Inflammatory macrophage treated with lipopolysaccharide for 1 hour (primary cell): ENCODE measurements at regions not wholly inside any gene's neighbourhood (a gene's known extent, or its start where the extent isn't known, plus 50 kb on each side); places are given as distances from the start of the nearest gene placed in this dataset.
A peak's percentile ranks its signal among the peaks of the same experiment; 100 is the strongest.

Experiments used
- DNase-seq, 2 donors: peaks; one replicate each; pipeline ENCODE4 v3.0.0-alpha.2; 2020 to 2022

DNA sequence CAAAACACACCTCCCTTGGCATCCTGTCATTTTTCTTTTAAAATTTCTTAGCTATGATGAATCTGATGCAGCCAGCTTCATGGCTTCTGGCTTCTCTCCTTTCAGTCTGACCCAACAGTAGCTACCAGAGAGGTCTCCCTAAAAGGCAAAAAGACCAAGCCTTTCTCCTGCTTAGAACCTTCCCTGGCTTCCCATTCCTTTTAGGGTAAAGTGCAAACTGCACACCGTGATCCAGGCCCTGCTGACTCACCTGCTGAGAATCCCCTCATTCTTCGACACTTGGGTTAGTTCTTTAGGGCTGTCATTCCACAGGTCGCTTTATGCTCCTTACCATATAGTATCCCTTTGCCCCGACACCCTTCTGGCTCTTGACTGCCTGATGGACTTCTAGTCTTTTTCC lies 362.4 kb downstream of the MIAT start:
- no peak for DNase-seq

DNA sequence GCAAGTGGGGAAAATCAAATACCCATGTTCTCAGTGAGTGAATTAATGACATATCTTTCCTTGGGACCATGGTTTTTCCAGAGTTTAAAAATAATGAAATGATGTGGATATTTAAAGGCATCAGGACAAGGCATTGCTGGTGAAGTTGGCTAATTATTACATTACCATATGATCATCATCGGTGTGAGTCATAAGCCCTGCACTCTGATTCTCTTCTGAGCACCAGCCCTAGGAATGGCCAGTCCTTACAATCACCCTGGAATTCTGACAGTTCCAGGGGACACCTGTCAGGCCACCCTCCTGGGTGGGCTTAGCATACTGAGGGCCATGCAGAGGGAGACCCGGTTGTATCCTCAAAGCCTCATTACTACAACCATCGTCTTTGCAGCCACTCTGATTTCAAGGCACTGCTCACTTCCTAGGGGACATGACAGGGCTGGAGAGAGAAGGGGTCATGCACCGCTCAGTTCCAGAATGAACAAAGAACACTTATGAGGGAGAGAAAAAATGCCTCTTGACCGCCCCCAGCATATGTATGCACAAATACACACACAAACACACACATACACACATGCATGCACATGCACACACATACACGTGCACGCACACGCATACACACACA lies 365.0 kb downstream of the MIAT start:
- no peak for DNase-seq

DNA sequence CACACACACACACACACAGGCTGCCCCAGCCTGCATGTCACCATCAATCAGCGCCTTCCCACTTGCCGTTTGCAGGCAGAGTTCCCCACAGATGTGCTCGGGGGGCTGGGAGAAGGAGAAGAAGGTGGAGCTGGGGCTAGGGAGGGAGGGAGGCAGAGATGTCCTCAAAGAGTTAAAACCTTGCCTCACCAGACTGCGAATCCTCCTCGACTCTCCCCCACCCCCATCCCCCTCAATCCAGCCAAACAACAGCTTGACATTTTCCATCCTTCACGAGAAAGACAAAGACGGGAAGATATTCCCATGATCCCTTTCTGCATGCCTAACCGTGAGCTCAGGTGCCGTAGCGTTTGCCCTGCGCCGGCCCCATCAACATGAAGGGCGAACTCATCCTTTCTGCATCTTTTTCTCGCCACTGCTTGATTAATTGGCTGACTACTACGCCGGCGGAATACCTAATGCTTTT lies 365.5 kb downstream of the MIAT start:
- DNase-seq: no peak

DNA sequence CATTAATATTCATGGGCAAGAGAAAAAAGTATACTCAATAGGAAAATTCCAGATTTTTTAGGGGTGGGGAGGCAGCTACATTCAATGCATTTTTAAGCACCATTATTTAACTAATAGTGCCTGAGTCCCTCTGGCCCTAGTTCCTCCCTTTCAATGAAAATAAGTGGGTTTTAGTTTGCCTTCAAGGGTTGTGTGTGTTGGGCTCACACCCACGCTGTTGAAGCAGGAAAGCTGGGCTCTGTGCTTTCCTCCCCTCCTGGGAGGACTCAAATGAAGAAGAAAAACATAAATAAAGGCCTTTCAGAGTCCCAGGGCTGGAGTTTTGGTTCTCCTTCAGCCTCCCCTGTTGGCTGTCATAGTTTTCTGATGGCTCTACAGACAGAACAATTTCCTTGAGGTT lies 366.2 kb downstream of the MIAT start:
- no peak for DNase-seq

DNA sequence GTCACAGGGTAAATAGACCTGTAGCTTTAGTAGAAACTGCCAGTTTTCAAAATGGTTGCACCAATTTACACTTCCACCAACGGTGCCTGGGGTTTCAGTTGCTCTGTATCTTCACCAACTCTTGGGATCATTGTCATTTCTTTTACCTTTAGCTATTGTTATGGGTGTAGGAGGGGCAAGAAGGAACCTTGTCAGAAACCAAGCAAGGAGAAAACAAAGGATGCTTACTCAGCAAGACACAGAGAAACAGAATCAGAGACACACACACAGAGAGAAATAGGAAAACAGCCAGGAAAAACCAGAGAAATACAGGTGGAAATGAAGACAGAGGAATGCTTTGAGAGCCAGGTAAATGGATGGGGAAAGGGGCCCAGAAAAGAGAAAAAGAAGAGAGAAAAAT lies 367.6 kb downstream of the MIAT start:
- no peak for DNase-seq

DNA sequence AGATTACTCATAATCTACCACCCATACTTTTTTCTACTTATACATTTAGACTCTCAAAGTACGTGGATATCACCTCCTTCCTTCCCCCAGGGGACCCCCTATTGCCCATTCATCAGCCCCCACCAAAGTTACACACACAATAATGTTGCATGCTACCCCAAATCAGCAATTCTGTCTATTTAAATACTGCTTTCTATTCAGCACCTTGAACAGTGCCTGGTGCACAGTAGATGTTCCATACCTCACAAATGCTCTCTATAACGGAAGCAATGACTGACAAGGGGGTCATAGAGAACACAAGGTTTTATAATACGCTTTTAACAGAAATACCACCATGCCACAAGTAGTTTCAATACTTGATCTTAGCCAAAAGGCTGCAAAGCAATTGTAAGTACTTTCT lies 370.7 kb downstream of the MIAT start:
- no peak for DNase-seq

DNA sequence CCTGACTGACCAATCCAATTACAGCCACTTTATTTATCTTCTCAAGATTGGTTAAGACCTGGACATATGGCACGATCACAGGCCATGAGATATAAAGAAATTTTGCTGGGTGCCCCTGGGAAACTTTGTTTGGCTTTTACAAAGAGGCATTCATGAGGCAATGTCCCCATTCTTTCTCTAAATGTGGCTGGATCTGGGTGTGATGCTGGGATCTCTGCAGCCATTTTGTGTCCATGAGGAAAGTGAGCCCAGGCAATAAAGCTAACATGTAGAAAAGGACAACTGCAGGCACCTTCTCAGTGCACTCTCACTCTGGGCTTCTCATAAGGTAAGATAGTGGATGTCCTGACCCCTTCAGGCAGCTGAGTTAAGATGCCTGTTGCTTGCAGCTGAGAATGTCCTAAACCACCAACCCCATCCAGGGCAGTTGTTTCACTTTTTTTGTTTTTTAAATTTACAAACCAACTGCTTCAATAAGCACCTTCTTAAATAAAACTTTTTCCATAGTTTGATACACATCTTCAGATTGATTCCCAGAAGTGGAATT lies 372.3 kb downstream of the MIAT start:
- DNase-seq: no peak

DNA sequence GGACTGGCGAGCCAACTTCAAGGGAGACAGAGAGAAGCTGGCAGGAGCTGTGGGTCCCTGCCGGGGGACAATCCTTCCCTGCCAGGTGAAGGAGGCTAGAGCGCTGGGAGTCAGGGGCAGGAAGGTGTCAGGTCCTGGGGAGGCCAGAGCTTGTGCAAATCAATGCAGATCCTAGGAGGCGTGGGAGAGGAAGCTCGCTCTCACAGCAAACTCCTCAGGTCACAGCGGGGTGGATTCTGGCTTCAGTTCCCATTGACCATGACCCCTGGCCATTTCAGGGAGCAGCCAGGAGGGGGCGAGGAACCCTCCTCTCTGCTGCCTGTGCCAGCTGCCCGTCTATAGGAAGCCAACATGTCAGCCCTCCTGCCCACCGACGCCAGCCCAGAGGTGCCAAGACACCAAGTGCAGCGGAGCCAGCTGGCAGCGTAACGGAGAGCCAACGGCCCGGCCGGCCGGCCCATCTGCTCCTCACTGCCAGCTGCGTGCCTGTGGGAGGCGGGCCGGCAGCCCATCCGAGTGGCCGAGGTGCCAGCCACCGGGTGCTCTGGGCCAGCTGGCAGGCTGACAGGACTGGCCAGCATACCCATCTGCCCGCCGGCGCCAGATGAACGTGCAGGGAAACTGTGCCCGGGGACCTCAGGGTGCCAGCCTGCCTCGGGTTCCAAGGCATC lies 374.8 kb downstream of the MIAT start:
- DNase-seq: no peak

DNA sequence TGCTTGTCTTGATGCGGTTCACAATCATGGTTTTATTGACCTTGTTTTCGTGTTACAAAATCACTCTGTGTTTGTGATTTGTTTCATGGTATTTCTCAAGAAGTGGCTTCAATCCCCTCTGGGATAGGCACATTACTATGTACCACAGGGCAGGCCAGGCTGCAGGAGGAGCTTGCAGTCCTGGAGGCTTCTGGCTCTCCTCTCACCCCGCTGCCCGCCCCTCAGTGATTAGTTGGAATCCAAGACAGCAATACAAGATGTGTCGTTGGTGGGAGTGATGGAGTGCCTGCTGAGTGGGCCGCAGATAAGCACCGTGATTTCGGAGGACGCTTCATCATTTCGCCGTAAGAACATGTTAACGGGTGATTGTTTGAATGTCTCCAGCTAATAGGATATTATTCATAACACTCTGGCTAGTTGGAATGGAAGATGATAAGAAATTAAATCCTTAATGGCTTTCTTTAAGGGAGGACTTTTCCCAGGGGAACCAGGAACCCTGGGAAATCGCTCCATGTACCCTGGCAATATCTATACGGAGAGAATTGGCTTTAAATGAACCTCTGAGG lies 384.4 kb downstream of the MIAT start:
- DNase-seq: no peak

DNA sequence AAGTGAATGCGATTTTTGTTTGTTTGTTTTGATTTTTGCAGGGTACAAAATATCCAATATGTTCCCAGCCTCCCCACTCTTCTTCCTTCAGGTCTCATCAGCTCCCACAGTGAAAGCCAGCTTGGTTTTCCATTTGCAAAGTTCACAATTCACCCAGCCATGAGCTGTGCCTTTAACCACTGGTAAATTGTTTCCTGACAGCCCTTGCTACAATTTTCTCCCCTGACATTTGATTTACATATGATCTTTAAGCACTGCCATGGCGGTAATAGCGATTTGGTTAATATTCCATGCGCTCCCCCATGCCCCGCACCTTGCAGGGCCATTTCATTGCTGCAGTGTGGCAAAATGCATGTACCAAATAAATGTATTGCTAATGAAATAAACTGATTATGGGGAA lies 385.9 kb downstream of the MIAT start:
- DNase-seq: no peak

DNA sequence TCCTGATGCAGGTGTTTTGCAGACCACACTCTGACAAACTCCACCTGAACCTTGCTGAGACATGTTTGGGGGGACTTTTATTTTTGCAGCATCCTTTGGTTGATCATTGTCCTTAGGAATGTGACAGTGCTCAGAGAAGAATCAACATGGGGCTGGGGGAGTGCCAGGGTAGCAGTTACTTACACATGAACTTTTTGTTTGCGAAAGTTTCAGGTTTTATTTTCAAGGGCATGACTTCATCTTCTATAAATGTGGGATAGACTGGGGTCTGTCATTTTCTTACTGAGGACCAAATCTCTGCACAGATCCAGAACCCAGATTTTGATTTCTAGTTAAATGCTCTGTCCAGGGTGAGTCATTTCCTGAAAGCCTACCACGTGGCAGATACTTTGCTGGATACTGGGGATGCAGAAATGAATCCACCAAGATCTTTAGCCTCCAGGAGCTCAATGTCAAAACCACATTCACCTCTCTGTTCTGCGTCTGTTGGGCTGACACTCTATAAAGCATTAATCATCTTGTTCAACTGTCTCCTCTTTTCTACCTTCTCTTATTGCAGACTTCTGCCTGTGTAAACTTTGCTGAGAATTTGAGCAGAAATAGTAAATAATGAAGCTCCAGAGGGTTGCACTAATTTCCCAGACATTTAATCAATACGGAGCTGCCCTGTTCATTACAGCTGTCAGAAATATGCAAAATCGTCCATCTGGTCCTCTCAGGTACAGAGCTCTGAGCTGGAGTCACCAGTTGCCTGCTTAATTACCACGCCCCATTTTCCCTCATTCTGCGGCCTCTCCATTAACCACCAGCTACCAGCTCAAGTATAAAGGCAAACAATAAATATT lies 387.9 kb downstream of the MIAT start:
- DNase-seq: no peak

DNA sequence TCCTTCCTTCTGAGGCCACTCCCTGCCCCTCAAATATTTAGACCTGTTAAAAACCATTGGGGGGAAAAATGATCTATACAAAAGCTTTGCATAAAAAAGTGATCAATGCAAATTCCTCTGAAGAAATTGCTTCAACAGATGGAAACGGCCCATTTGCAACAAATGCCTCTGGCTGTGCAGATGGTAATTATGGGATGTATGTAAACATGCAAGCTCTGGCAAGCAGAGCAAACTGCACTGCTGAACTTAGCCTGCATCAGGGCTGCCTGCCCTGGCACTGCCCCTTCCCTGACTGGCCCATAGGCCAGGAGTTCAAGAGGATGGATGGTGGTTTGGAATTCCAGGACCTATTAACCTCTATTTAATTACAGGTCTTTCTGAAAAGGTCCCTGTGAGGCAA lies 388.7 kb downstream of the MIAT start:
- no peak for DNase-seq

DNA sequence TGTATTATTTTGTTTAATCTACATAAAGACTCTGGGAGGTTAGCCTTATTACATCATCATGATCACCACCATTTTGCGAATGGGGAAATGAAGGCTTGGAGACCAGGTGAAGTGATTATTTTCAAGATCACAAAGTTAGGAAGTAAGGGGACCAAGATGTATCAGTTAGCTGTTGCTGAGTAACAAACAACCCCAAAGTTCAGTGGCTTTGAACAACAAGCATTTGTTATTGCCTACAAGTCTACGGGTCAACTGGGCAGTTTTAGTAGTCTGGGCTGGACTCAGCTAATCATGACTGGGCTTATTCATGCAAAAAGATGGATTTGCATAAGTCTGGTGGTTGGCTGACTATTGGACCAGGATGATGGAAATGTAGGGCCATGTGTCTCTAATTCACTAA lies 389.2 kb downstream of the MIAT start:
- no peak for DNase-seq

DNA sequence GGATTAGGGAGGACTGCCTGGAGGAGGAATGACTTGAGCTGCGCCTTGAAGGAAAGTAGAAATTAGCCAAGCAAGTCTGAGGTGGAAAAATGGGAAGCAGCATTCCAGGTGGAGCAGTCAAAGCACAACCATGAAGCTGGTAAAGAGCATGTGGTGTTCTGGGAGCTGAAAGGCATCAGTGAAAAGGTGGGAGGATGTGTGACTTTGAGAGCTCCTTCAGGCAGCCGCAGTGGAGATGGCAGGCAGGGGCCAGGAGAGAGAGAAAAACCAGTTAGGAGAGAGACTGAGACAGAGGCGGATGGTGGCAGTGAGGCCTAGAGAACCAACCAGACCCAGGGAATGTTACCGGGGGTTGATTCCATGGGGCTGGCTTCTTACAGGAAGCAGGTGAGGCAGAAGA lies 393.4 kb downstream of the MIAT start:
- no peak for DNase-seq

DNA sequence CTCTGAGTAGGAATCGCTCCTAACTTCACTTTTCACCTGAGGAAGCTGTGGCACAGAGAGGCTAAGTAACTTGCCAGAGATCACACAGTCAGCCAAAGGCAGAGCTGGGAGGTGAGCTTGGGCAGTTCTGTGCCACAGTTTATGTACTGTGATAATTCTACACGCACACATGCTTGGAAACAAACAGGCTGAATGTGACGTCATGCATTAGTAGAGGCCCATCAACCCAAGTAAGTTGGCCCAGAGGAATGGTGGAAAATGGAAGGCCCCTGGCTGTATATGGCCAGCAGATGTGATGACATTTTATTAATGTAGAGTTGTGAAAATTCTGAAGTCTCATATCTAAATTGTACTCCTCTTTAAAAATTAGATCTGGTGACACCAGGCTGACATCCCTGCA lies 394.0 kb downstream of the MIAT start:
- DNase-seq: no peak

DNA sequence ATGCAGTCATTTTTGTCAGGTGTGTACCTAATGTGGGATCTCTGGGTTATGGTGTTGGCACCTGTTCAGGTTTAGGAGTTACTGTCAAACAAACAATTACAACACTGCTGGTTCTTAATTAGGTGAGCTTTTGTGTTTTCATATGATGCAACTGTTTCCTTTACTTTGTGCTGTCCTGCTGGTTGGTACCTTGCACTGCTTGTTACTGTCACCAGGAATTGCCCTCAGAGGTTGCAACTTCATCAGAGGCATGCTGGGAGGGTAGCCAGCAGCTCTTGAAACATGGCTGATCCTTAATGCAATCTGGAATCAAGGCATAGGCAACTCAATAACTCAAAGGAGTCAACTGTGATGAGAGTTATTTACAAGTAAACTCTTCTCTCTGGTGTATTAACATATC lies 400.3 kb downstream of the MIAT start:
- DNase-seq: no peak

DNA sequence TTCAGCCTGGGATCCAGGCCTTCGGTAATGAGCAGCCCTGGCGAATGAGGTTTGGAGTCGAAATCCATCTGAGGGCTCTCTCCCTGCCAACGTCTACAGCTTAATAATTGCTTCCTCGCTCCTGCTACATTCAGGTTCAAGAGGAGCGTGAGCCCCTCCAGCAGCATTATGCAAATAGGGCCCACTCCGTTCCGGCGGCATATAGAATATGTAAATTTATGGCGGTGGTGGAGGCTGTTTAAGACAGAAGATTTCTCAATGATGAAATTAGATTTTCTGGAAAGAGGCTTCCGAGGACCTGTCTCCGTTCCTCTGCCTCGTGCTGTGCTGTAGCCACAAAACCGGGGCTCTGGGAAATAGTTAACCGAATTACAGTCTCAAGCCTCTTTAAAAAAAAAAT lies 402.8 kb downstream of the MIAT start:
- no peak for DNase-seq

DNA sequence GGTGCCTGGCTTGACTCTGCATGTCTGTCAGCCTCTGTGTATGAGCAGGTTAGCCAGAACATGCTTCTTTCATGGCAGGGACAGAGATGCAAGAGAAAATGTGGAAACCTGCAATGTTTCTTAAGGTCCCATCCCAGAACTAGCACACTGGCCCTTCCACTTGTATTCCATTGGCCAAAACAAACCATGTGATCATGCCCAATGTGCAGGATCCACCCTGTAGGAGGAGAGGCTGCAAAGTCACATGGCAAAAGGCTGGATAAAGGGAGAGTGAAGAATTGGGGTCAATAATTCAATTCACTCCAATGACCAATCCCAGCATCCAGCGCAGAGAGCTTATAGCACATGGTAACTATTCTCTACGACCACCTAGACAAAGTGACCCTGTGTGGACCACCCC lies 405.5 kb downstream of the MIAT start:
- DNase-seq: no peak

DNA sequence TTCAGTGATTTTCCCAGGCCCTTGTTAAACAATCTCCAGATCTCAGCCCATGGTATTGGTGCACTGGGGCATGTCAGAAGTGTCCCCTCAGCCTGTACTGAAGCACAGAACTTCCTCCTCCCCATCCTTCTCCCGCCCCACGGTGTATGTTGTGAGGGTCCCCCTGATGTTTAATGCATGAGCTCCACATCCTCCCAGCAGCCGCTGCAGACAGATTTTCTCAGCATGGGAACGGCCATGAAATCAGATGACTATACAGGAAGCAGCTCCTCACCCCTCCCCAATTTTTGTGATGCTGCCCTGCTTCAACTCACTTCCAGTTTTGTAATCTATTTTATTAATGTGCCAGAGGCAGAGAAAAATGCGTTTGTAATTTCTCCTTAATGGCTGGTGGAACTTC lies 406.0 kb downstream of the MIAT start:
- no peak for DNase-seq

DNA sequence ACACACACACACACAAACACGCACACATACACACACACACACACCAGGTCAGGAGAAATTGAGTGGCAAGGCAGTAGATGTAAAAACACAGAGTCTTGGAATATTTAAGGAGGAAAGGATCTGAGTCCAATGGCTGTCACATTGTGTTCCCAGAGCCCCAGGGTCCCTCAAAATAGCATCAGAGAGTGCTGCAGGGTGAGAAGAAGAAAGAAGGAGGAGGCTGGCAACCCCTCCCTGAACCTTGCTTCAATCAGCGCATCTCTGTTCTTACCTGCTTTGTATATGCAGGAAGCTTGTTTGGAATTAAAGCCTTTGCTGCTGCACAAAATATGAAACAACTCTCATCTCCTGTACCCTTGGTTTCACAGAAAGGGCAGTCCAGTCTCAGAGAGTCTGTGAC lies 406.5 kb downstream of the MIAT start:
- no peak for DNase-seq

DNA sequence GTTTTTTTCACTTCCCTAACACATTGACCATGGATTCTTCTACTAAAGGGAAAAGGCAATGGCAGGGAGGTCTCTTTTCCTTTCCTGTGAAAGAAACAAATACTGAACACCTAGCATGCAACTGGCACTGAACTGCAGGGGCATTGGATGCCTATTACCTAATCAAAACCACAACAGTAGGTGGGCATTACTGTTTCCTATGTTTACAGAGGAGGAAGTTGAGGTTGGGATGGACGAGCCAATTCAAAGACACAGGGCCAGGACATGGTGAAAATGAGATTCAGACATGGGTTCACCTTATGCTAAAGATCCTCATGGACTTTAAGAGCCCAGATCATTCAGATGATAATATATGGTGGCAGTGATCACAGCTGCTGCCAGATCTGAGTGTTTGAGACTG lies 407.0 kb downstream of the MIAT start:
- DNase-seq: peak in 1 of 2 donors; percentile 2

DNA sequence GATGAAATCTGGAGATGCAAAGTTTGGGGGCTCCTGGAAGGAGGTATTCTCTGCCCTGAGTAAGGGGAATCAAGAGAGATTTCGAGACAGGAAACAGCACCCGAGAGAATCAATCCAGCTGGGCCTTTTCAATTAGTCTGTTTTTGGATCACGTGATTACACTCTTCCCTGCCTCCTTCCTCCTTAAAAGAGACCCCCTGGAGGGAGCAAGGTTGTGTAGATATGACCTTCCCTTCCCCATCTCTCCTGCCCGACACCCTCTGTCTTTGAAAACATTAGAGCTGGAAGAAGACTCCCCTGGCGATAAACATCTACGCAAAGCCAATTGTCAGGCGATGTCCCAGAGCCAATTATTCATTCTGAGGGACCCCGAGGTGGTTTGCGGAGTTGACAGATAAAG lies 407.9 kb downstream of the MIAT start:
- DNase-seq: no peak

DNA sequence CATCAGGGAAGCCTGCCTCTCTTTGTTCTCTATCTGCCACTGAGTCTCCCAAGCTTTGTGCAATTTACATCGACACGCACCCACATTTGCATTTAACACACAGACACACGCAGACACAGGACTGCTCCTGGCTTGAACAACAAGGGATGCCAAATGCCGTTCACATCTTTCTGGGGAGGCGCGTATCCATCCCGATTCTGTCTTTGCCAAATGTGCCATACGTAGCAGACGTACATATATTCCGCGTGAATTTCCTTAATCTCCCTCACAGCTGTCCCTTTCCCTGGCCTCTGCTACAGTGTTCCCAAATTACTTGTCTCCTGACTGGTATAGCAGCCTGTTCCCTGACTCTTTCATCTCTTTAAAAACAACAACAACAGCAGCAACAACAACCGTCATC lies 409.5 kb downstream of the MIAT start:
- DNase-seq: no peak

DNA sequence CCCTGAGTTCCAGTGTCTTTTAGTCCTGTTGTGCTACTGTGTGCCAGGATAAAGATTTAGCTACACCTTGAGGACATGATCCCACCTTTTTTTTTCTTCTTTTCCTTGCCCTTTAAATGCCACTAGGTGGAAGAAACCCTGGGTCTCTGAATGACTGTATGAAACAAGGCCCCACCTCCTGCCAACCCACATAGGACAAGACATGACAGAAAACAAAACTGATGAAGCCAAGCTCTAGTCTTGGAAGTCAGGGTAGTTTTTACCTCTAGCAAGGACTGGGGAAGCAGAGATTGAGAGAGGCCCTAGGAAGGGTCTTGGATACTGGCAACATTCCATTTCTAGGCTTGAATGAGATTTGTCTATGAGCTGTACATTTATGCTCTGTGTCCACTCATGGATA lies 410.7 kb downstream of the MIAT start:
- DNase-seq: no peak
